Keratinocyte (primary cell): ENCODE measurements at regions not wholly inside any gene's neighbourhood (a gene's known extent, or its start where the extent isn't known, plus 50 kb on each side); places are given as distances from the start of the nearest gene placed in this dataset.

ENCODE experiments used
- DNase-seq: peaks from one replicate; pipeline ENCODE4 v3.0.0-alpha.2; 2011; ENCODE audit warnings: low read depth, missing footprints, low spot score
- FAIRE-seq: peaks from 2 replicates; lab custom pipeline; 2011; peaks lifted over from hg19 to GRCh38; lab: Jason Lieb, UNC
- H2AFZ ChIP-seq: 2 replicates; pipeline ENCODE4 v1.6.0; 2012; ENCODE audit warnings: low read length, control low read depth, inconsistent platforms; ENCODE audit not compliant: control insufficient read depth
- H3K27ac ChIP-seq: 2 replicates; pipeline ENCODE4 v1.5.1; 2011; ENCODE audit warnings: low read length; ENCODE audit not compliant: control insufficient read depth, insufficient read depth
- H3K27me3 ChIP-seq: 3 replicates; pipeline ENCODE4 v1.6.0; 2011; ENCODE audit warnings: low read length; ENCODE audit not compliant: control insufficient read depth, insufficient read depth; ENCODE audit errors: extremely low read depth
- H3K36me3 ChIP-seq, 2 experiments: 2 replicates in 1 of 2; 3 replicates in 1 of 2; pipeline ENCODE4 v1.5.1; 2011; ENCODE audit warnings: low read length in 2 of 2, mild to moderate bottlenecking in 1 of 2; ENCODE audit not compliant: control insufficient read depth in 2 of 2, insufficient read depth in 2 of 2; ENCODE audit errors: extremely low read depth in 1 of 2
- H3K4me1 ChIP-seq: 3 replicates; pipeline ENCODE4 v1.5.1; 2011; ENCODE audit warnings: low read length; ENCODE audit not compliant: control insufficient read depth, insufficient read depth; ENCODE audit errors: extremely low read depth
- H3K4me2 ChIP-seq: 3 replicates; pipeline ENCODE4 v1.6.0; 2011; ENCODE audit warnings: low read depth, low read length; ENCODE audit not compliant: control insufficient read depth, insufficient read depth; ENCODE audit errors: extremely low read depth
- H3K4me3 ChIP-seq, 3 experiments: fragments of 200-600 bp in 1 of 3; sonication (generic) in 1 of 3; 2 replicates in 2 of 3; 3 replicates in 1 of 3; pipeline ENCODE4 v1.5.1; 2011 to 2016; ENCODE audit warnings: low read length in 3 of 3, mild to moderate bottlenecking in 3 of 3, control low read depth in 2 of 3, inconsistent platforms in 1 of 3, low read depth in 1 of 3, mixed read lengths in 1 of 3, mixed run types in 1 of 3, moderate library complexity in 1 of 3; ENCODE audit not compliant: control insufficient read depth in 2 of 3, insufficient read depth in 2 of 3; ENCODE audit errors: extremely low read depth in 1 of 3
- H3K79me2 ChIP-seq: 2 replicates; pipeline ENCODE4 v1.6.0; 2012; ENCODE audit warnings: low read length; ENCODE audit not compliant: control insufficient read depth, insufficient read depth
- H3K9ac ChIP-seq: 3 replicates; pipeline ENCODE4 v1.6.0; 2011; ENCODE audit warnings: low read length; ENCODE audit not compliant: control insufficient read depth, insufficient read depth; ENCODE audit errors: extremely low read depth
- H3K9me1 ChIP-seq: 3 replicates; pipeline ENCODE4 v1.6.0; 2011; ENCODE audit warnings: low read length; ENCODE audit not compliant: control insufficient read depth, insufficient read depth; ENCODE audit errors: extremely low read depth
- H3K9me3 ChIP-seq: 2 replicates; pipeline ENCODE4 v1.5.1; 2012; ENCODE audit warnings: low read depth, low read length; ENCODE audit not compliant: control insufficient read depth
- H4K20me1 ChIP-seq: 3 replicates; pipeline ENCODE4 v1.6.0; 2011; ENCODE audit warnings: low read length; ENCODE audit not compliant: control insufficient read depth, insufficient read depth; ENCODE audit errors: extremely low read depth
- CTCF ChIP-seq, 3 experiments: IDR thresholded peaks in 1 of 3; conservative IDR thresholded peaks in 1 of 3; optimal IDR thresholded peaks in 1 of 3; 2 replicates in 2 of 3; 3 replicates in 1 of 3; pipeline versions ENCODE3 to v1.5.1; 2011; ENCODE audit warnings: low read length in 3 of 3, mild to moderate bottlenecking in 3 of 3, moderate library complexity in 2 of 3, control low read depth in 1 of 3, inconsistent platforms in 1 of 3; ENCODE audit not compliant: insufficient read depth in 2 of 3; ENCODE audit errors: extremely low read depth in 1 of 3
- EZH2 ChIP-seq: IDR thresholded peaks from one replicate; pipeline ENCODE4 v1.6.1; 2012; ENCODE audit warnings: inconsistent platforms, mild to moderate bottlenecking, low read length, moderate library complexity
- dilution Hi-C: fragments of 300-500 bp; cut with MboI; formaldehyde crosslinking; loops from one replicate; pipeline ENCODE4 v1.7.0; 2020; ENCODE audit warnings: low sequenced_read_pairs; ENCODE audit not compliant: extremely low pct_ligation_motif_present

GRCh38 chr11:41978945-41979344 lies 519.5 kb upstream of the LRRC4C start:
- no peaks in the 10 kb centered on the region for H3K4me1 ChIP-seq
- no peak overlapping the region for H3K4me2 ChIP-seq
- H4K20me1 ChIP-seq = no peaks in the 10 kb centered on the region
- dilution Hi-C loops = no loop called here
- DNase-seq = no peak
- H3K9me3 ChIP-seq = peaks cover 3% of the 10 kb centered on the region
- TF ChIP-seq EZH2 (no peak), CTCF (optimal IDR thresholded peaks at IDR 0.05 in 1 of 3, IDR thresholded peaks at IDR 0.05 in 1 of 3, conservative IDR thresholded peaks at IDR 0.05 in 1 of 3; ENCODE audit: extremely low read depth in 1 of 3, insufficient read depth in 2 of 3, low read length in 3 of 3) (no peak)
- peak; percentile 23 for FAIRE-seq
- H2AFZ ChIP-seq = no peak overlapping the region
- H3K27me3 ChIP-seq = no peaks in the 10 kb centered on the region
- no peak overlapping the region for H3K9ac ChIP-seq
- no peak overlapping the region for H3K4me3 ChIP-seq
- no peaks in the 10 kb centered on the region for H3K36me3 ChIP-seq
- no peaks in the 10 kb centered on the region for H3K9me1 ChIP-seq
- H3K79me2 ChIP-seq = no peaks in the 10 kb centered on the region
- no peak overlapping the region for H3K27ac ChIP-seq

GRCh38 chr11:41980741-41981140 lies 521.3 kb upstream of the LRRC4C start:
- H3K79me2 ChIP-seq = no peaks in the 10 kb centered on the region
- peaks cover 3% of the 10 kb centered on the region for H3K9me3 ChIP-seq
- H2AFZ ChIP-seq = no peak overlapping the region
- H3K36me3 ChIP-seq = no peaks in the 10 kb centered on the region
- H3K9me1 ChIP-seq = no peaks in the 10 kb centered on the region
- H3K4me2 ChIP-seq = no peak overlapping the region
- no peak overlapping the region for H3K4me3 ChIP-seq
- H3K9ac ChIP-seq = no peak overlapping the region
- H3K4me1 ChIP-seq = no peaks in the 10 kb centered on the region
- H3K27me3 ChIP-seq = no peaks in the 10 kb centered on the region
- dilution Hi-C loops = no loop called here
- FAIRE-seq (no peak), DNase-seq (no peak)
- no peak overlapping the region for H3K27ac ChIP-seq
- TF ChIP-seq CTCF (optimal IDR thresholded peaks at IDR 0.05 in 1 of 3, IDR thresholded peaks at IDR 0.05 in 1 of 3, conservative IDR thresholded peaks at IDR 0.05 in 1 of 3; ENCODE audit: extremely low read depth in 1 of 3, insufficient read depth in 2 of 3, low read length in 3 of 3) = no peak
- H4K20me1 ChIP-seq = no peaks in the 10 kb centered on the region
